ENCODE measurements at regions not wholly inside any gene's neighbourhood (a gene's known extent, or its start where the extent isn't known, plus 50 kb on each side); places are given as distances from the start of the nearest gene placed in this dataset.
A peak's percentile ranks its signal among the peaks of the same experiment; 100 is the strongest.

DNA sequence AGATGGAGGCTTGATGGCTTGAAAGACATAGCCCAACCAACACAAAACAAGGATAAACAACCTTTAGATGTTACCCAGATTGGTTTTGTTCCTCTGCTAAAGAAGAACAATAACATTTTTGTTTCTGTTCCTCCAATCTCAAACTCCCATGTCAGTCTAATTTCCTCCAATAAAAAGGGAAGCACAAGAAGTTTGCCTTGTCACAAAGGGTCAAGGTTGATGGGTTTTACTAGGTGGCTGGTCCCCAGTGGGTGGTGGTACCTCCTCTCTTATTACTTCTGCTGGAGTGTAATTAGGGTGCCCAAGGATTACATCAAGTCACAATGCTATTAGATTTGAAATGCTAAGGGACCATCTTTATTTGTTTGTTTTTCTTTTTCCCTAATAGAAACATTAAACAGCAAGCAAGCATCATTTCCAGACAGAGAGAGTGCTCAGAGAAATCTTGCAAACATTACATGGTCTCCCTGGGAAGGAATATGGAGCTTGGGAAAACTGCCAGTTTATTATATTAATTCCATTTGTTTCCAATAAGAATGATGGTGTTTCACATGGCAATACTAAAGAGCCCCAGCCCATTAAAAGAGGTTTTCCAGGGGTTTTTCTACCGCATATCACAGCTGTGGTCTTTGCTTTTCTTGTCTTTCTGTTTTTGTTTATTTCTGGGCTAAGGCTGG is 78.3 kb upstream of the AOAH start:
- DNase-seq, result peak in 1 of 2 donors; percentile 24

DNA sequence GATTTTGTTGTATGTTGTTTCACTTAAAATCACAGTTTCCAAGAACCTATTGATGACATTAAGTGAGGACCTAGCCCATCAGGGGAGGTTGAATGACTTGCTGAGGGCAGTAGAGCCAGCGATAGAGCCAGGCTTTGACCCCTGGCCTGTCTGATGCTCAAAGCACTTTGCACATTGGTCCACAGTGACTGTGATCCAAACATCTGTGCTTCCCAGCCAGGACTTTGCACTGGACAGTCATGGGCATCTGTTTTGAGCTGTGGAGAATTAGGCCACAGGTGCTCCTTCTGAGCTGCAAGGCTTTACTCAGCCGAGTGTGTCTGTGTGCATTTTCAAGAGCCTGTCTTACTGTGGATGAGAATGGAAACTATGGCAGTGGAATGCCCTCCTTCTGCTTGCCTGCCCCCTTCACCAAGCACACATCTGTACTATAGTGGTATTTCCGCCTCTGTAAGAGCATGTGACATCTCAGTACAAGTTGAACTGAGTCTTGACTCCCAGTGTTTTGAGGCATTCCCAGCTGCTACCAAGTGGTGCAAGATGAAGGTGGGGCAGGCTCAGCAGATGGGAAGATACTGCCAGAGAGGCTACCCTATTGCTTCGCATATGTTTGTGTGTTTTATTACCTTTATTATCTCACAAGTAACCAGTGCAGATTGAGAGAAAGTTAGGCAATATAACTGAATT is 72.7 kb upstream of the AOAH start:
- no peak for DNase-seq

DNA sequence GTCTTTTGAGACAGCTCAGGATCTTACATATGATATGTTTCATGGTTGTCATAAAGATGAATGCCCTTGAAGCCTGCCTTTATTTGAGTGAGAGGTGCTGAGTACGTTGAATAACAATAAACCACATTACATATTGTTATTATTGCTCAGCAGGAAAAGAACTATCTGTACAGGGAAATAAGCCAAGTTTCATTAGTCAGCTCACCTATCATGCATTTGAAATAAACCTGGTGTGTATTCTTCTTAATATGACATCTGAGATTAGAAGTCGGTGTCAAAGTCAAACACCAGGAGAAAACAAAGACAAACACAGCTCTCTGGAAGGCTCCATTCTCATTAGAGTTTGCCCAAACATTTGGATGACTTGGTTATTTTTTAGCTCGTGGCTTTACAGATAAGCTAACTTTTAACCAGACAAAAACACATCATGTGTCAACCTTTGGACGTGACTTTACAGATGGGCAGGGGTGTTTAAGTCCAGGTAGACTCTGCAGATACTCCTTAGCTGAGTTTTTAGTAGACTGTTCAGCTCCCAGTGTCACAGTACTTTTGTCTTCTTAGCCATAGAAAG is 71.2 kb upstream of the AOAH start:
- no peak for DNase-seq

DNA sequence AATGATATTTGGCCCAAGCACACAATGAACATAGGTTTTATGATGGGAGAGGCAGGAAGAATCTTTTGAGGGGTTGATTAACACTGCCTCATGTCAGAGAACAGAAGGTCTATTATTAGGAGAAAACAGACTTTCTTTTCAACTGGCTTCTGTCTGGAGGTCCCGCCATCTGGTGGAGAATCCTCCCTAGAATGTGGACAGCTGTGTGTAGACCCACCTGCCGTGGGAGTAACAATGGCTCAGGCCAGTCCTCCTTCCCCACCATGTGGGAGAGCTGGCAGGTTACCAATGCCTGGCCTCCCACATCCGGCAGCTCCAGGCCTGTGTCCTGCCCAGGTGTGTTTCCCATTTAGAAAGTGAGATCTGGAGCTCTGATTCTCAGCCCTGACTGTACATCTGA is 70.4 kb upstream of the AOAH start:
- DNase-seq, result no peak

DNA sequence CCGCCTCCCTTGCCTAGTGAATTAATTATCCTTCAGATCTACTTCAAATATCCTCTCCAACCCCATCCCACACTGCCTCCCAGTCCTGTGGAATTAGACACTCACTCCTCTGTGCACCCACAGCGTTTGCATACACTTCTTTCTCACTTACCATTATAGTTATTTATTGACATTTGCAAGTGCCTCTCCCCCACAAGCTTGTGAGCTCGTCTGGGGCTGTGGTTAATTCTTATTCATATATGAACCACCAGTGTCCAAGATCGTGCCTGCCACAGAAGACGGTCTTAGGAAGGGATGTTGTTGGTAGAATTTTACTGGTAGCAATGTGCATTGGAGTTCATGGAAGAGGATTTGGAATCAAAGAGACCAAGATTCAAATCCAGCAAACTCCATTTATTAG is 68.1 kb upstream of the AOAH start:
- no peak for DNase-seq

DNA sequence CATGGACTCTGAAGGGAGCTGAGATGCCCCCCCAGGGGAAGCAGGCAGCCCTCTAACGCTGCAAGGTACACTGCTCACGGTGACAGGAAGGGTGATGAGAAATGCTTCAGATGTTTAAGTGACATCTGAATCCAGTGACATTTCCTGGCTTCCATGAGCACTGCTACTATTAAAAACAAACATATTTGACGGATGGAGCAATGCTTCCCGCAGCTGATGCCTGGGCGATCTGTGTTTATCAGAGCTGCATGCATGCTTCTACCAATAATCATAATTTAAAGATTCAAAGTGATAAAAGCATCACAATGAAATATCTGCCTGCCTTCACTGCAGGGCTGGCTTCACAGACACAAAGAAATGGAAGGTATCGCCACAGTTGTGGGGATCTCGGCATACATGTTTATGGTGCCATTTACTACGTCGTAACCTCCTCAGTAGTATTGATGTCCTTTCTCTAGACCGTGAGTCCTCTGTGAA is 66.1 kb upstream of the AOAH start:
- DNase-seq, result no peak

DNA sequence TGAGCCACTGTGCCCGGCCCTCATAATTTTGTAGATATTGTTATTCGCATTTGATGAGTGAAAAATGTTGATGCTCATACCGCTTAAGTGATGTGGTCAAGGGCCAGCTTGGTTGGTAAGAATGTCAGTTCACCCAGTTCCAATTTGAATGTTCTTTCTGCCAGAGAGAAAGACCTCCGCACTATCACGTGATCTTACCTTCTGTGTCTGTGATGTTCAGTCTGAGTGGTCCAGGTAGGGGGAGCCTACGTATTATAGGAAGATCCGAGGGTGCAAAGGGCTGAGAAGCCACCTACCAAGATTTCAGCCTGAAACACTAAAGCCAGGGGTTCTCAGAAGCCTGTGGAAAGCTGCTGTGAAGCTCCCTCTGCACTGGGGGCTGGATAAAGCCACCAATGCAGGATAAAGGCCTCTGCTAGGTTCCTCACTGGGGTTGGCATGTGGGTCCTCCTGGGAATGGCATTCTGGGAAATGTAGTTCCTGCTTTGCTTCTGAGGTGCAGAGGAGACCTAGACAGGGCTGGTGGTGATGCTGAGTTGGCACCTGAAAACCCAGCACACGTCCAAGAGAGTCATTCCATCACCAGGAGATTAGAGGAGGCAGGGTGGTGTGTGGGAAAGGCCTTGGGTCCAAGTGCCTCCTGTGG is 64.7 kb upstream of the AOAH start:
- no peak for DNase-seq

DNA sequence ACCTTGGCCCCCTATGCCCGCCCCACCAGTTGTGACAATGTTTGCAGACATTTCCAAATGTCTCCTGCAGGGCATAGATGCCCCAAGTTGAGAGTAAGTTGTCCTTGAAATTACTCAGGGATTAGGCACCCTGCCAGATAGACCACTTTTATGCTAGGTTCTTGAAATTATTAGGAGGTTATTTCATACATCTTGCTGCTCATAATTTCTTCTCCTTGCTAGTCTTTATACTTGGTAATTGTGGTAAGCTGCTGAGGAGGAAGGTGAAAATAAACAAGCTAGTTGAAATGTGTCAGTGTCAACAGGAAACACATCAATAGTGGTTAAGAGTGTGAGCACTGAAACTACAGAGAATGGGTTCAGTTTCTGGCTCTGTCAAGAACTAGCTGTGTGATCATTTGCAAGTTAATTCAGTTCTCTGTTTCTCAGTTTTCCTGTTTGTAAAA is 63.7 kb upstream of the AOAH start:
- no peak for DNase-seq

DNA sequence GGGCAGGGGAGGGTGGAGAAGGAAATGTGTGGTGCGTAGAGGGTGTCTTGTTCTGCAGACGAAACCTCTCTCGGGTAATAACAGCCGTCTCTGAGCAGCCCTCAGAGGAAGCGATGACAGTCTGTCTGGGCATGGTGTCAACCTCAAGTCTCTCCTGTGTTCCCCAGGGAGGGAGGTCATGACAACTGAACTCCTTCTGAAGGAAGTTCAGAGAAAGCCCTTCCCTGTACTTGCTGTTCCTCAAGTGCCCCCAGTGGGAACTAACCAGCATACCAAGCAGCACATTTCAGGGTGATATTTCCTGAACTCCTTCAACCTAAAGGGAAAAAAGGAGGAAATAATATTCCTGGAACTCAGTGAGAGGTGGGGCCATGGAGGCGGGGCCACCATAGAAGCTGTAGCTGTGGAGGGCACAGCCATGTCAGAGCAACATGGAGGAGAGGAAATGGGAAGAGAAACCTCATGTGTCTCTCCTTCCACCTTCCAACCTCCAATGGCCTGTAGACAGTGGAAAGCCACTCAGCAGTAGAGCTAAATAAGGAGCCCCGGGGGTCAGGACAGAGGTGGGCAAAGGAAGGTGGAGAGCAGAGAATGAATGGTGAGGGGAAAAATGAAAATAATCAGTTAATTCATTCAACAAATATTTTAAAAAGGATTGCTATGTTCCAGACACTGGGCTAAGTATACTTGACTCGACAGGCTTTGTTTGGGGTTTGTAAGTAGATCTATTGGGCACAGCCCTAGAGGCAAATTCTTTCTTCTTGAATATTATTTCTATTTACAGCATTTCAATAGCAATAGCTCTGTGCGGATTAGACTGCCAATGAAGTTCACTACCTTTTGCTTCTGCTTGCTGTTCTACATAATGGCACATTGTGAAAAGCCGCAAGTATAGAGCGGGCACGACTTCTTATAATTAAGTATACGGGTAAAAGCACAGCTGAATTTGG is 61.0 kb upstream of the AOAH start:
- peak; percentile 51 to 52 for DNase-seq

DNA sequence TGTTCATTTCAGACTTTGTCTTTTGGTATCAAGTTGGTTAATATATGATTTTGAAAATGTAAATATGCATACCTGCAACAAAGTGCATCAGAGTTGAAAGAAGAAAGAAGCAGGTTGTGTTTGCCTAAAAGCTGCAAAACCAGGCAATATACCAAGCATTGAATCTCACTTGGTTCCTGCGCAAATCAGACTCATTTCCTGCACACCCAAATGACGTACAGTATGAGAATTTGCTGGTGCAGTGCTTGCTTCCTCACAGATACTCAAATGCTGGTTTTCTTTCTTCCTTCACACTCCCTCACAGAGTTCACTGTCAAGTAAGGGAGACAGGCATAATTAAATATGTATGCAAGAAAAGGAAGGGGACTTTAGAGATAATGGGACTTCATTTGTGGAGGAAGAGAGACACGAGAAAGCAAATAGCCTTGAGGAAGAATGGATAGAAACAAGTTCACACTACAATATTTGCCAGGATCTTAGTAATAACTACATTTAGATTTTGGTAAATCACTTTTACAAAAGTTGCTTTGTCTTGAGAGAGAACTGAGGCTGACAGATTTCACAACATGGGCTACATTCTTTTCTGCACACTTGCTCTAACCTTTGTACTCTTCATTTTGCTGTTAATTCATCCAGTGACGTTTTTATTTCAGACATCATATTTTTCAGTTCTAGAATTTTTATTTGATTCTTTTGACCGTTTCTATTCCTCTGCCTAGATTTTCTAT is 56.9 kb upstream of the AOAH start:
- no peak for DNase-seq

DNA sequence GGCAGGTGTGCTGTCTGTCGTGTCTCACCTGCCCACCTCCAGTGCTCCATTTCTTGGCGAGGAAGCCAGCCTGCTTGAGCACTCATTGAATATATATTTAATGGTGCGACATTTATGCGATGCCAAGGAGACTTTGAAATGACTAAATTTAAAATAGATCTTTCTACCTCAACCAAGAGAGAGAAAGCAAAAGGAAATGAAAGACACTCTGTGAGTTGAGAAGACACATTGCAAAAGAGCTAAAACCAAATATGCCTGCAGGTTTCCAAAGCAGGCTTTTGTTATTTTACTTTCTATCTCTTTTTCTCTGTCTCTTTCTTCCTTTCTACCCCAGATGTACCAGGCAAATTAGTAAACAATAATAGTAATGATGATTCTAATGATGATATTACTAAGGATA is 53.6 kb upstream of the AOAH start:
- no peak for DNase-seq

DNA sequence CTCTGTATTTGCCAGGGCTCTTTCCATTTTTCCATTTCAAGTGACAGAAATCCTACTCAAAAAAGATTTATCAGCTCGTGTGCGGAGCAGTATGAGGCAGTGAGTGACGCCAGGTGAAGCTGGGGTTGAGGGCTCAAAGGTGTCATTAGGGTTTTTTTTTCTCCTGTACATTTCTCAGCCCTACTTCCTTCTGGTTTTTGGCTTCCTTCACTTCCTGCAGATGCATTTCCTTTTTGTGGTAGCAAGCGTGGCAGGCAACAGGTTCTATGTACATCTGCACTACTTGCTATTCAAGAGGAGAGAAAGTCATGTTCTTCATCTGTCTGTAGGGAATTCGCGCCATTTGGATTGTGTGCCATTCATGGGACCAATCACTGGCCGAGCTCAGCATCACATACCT is 52.8 kb upstream of the AOAH start:
- no peak for DNase-seq

DNA sequence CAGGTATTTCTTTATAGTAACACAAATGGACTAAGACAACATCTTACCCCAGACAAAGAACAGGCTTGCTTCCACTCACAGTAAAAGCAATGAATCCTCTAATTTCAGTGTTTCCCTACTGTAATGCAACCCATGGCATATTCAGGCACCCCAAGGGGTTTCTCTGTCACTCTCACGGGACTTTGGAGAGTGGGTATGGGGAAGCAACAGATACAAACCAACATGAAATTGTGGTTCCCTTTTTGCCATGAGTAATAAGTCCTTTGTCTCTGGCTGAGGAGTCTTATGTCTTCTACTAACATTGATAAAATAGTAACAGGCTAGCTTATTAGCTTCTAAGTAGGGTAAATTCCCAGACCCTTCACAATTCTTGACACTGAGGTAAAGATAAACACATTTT is 51.4 kb upstream of the AOAH start:
- peak; percentile 88 to 94 for DNase-seq

DNA sequence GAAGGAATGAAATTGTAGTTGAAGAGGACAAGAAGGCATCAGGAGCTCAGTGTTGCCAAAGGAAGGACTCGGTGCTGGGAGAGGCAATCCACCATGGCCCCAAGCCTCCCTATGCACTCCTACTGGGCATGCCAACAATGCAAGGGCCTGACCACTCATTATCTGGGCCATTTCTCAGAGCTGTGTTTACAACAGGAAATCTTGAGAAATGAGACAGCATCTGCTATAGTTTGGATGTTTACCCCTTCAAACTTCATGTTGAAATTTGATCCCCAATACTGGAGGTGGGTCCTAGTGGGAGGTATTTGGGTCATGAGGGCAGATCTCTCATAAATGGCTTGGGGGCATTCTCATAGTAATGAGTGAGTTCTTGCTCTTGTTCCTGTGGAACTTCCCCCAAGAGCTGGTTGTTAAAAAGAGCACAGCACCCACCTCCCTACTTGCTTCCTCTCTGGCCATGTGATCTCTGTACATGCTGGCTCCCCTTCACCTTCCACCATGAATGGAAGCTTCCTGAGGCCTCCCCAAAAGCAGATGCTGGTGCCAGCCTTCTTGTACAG is 50.8 kb upstream of the AOAH start:
- peak; percentile 55 to 89 for DNase-seq

Data from inflammatory macrophage treated with lipopolysaccharide for 1 hour (primary cell).